ENCODE measurements at regions not wholly inside any gene's neighbourhood (a gene's known extent, or its start where the extent isn't known, plus 50 kb on each side); places are given as distances from the start of the nearest gene placed in this dataset.
A peak's percentile ranks its signal among the peaks of the same experiment; 100 is the strongest.

GRCh38 chr21:35792569-35793305, 267.6 kb downstream of the SETD4 start:
- DNase-seq: no peak

DNA sequence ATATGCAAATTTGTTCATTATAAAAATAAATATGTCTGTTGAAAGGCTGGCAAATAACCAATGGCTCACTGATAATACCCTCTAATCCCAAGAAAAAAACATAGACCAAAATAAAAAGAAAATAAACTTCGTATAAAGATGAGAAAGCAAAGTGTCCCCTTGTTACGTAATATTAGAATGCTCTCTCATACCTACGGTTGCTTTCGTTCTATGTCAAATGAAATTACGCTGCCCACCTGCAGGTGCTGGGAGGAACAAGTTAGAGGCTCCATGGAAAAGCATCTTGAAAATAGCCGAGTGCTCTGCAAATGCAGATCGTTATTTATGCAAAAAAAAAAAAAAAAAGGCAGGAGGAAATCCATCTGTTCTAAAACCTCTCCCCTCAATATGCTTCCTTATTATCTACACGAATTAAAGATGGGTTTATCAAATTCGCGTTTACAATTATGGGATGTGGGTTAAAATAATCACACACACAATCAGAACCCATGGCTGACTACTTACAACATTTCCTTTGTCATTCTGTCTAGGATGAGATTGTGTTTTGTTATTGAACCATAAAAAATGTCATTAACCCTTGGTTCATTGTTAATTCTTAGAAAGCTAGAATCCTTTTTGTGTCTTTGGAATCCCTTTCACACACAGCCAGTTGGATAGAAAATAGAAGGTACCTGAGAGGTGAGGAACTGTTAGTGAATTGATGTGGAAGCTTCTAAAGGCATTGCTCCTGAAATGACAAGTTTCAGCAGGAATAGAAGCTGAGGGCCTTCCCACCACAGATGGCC, 268.6 kb downstream of the SETD4 start:
- DNase-seq: no peak

- no peak for DNase-seq
Observed at GRCh38 chr21:35783721-35784120, 276.6 kb downstream of the SETD4 start.

DNA sequence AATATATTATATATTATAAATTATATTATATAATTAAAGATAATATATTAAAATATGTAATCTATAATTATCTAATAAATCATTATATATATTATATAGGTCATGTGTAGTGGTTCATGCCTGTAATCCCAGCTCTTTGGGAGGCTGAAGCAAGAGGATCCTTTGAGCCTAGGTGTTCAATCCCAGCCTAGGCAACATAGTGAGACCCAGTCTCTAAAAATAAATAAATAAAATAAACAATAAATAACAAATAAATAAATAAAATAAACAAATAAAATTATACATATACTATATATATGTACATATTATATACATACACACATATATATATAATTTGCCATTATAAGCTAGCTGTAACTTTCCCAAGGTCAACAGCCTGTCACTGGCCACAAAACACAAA, 277.7 kb downstream of the SETD4 start:
- no peak for DNase-seq

DNA sequence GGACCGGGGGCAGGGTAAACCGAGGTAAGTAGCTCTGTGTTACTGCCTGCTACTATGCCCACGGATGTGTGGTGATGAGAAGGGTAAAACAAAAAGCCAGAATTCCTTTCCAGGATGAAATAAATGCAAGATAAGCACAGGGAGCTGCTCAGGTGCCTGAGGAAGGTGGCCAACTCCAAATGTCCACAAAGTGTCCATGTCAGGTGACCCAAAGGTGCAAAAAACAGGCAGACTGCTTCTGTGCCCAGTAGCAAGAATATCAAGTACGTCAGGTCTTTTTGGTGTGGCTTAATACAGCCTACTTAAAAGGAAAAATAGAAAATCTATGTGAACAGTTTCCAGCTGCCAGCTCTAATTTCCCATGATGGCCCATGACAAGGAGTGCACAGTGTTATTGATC, 279.3 kb downstream of the SETD4 start:
- no peak for DNase-seq

- no peak for DNase-seq
Observed at GRCh38 chr21:35779690-35780570, 280.4 kb downstream of the SETD4 start.

DNA sequence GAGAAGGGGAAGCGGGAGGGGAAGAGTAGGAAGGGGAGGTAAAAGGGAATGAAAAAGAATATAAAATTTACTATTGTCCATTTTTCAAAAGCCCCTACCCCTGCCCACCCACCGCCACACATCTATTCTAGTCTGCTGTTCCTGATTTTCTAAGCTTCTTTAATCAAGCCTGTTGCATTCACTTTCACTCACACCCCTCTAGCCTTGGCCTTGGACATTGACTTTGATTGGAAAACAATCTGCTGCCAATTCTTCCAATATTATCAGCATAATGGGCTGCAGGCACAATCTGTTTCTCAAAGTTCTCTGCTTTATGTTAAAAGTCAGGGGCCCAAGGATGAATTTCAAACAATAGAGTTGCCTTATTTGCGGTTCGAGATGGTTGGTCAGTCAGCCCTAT, 281.2 kb downstream of the SETD4 start:
- DNase-seq: no peak

GRCh38 chr21:35777081-35777480, 283.2 kb downstream of the SETD4 start:
- DNase-seq: no peak

DNA sequence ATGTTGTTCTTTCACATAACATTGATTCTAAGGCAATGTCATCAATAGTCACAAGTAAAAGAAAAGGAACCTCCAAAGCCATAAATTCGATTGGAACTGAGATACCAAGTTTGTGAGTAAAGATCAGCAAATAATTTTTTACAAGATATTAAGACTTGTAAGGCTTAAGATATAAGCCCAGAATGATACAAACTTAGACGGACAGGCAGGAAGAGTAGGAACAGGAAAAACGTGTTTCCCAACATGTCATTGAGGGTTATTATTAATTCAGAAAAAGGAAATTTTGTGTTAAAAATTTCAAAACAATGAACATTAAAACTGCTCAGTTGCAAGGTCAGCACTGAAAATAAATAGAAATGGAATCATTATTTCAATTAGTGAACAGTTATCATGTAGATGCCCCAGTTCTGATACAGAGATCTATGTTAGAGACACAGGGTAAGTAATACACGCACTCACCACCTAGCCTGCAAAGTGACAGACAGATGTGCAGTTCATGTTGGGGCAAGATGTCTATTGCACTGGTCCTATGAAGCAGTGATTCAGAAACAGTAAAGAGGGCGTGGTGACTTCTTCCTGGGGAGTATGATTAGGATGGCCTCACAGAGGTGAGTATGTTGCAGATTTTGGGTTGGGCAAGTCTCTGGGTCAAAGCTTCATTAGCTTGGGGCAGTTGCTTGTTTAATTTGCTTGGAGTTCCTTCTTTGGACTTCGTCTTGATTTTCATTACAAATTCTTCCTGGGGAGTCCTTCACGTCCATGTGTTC, 284.4 kb downstream of the SETD4 start:
- no peak for DNase-seq

DNA sequence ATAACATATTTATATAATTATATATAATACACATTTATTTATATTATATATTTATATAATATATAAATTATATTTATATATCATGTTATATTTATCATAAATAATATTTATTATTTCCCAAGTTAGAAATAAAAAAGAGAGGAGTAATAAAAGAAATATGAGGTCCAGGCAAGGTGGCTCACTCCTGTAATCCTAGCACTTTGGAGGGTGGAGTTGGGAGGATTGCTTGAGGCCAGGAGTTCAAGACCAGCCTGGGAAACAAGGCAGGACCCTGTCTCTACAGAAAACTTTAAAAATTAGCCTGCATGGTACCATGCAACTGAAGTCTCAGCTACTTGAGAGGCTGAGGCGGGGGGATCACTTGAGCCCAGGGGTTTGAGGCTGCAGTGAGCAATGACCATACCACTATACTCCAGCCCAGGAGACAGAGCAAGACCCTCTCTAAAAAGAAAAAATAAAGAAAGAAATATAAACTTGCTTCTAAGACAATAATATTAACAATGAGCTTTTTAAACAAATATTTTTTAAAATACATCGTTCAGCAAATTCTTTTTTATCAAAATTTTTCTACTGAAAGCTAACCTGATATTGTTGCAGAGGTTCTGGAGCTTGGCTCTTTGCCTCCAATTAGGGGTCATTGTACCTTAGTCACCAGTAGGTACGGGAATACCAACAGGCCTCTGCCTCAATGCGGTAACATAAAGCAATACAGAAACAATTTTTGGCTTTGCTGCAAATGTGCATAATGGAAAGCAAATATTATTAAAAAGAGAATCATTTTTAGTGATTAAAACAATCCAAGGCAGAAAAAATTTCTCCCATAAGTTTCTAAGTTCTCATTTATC, 290.0 kb downstream of the SETD4 start:
- DNase-seq: no peak

- DNase-seq: no peak
Observed at GRCh38 chr21:35768187-35768586, 292.1 kb downstream of the SETD4 start.

GRCh38 chr21:35764586-35764985, 295.7 kb downstream of the SETD4 start:
- DNase-seq: no peak

DNA sequence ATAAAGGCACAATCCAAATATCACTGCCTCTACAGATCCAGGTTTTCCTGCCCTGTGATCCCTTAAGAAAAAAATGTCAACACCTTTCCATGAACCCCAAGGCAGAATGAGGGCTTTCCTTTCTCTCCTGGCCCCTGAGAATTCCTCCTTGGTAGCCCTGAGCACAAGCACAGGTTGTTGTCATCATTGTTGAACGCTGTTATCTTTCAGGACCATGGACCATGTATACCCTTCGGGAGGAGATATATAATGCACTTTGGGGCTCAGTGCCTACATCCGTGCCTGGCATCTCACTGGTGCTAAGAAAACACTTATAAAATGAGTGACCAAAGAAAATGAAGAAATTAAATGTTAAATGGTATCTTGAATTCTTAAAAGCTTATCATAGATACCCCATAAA, 296.2 kb downstream of the SETD4 start:
- no peak for DNase-seq

GRCh38 chr21:35754583-35754982, 305.7 kb downstream of the SETD4 start:
- DNase-seq: no peak

DNA sequence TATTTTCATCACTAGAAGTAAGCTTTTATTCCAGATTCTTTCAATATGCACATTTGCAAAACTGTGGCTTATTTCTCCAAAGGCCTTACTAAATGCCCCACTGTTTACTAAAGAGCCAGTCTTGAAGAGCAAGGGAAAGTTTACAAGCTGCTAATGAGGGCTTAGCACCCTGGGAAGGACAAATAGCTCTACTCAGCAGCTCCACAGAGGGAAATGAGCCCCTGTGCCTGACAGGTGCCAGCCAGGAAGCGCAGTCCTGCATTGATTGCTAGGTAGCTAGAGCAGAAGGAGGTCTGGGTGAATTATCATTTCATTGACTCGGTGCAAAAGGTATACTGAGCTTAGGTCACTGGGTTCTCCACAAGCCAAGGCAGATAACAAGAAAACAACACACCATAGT, 307.0 kb downstream of the SETD4 start:
- no peak for DNase-seq

DNA sequence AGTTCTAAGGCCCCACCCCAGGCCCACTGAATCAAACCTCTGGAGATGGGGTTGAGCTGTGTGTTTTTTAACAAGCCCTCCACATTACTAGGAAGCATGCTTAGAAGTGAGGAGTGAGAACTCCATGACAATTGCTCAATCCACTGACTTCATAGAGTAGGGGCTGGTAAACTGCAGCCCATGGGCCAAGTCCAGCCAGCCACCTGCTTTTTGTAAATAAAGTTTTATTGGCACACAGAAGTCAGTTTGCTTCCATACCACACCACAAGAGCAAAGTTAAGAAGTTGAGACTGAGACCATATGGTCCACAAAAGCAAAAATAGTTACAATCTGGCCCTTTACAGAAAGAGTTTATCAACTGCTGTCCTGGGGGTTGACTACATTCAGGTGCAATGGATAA, 309.2 kb downstream of the SETD4 start:
- DNase-seq: no peak

DNA sequence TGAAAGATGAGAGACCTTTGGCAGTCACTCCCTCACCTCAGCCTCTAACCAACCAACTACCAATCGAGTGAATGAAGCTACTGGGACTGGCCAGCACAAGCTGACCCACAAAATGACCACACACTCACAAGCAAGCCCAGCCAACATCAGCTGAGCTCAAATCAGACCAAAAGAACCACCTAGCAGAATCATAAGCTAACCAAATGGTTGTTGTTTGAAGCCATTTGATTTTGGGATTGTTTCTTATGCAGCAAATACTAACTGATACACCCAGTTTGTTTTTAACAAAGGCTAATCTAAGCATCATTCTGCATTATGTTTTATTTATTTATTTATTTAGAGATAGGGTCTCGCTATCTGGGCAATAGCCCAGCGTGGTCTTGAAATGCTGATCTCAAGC, 310.4 kb downstream of the SETD4 start:
- DNase-seq: no peak

DNA sequence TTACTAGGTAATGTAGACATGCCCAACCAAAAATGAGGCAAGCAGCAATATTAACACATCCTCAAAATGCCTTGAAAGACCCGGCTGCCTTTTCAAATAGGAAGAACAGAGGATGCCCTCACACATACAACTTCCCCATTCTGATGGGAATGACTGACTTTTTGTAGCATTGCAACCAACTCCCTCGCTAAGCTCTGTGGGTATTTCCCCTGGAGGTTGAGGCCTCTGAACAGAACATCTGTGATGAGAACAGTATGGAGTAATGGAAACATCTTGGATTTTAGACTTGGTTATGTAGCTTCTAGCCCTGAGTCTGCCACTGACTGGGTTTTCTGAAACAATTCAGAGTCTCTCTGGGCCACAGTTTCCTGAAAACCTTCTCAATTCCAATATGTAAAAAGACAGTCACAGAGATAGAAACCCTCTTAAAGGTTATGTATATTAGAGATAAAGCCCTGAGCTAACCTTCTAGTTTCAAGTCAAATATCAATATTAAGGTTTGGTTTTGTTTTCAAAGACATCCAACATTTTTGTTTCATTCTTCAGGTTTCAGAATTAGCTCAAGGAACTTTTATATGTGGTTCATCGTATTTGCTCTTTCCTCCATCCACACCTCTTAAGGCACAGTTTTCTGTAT, 311.5 kb downstream of the SETD4 start:
- DNase-seq: no peak

DNA sequence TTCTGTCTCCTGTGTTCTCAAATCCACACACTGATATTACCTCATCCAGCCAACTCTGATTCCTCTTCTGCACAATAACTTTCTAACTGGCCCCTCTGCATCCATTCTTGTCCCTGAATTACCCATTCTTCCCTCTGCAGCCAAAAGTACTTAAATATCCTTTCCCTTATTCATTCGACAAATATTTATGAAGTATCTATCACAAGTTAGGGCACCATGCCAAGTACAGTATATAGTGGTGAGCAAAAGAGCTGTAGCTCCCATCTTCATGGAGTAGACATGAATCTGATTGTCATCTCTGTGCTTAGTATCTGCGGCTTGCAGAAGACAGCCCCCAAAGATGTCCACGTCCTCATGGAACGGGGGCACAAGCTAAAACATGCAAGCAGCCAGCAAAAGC, 316.8 kb downstream of the SETD4 start:
- no peak for DNase-seq

DNA sequence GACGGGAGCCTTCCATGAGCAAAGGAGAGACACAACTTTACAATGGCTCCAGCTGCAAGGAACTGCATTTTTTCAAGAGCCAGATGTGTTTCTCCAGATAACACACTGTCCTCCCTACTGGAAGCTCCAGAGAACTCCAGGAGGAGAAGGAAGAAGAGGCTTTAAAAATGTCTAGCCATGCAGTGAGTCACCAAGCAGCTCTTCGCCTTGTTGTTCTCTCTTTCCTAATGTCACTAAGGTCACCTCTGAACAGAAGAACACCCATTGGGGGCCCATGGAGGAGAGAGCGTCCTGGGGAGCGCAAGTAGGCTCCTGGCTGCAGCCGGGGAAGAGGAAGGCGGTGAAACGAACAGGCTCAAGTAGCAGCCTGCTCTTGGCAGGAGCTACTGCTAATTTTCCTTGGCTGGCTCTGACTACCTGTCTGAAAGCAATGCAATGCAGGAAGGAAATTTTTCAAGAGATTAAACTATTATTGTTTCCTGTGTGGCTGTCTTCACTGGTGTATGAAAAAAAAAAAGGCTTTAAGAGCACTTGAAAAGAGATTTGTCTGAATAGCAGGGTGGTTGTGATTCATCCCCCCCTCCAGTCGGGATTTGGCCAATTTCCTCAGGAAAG, 321.9 kb downstream of the SETD4 start:
- peak; percentile 33 for DNase-seq

- DNase-seq: no peak
Observed at GRCh38 chr21:35737899-35738346, 322.4 kb downstream of the SETD4 start.

Data from NCI-H226 (cell line).